ENCODE measurements at regions not wholly inside any gene's neighbourhood (a gene's known extent, or its start where the extent isn't known, plus 50 kb on each side); places are given as distances from the start of the nearest gene placed in this dataset.

- H3K27ac ChIP-seq (ENCODE audit: insufficient read depth, low read depth, low read length), result no peak overlapping the region
- no peak overlapping the region for H3K4me3 ChIP-seq (replicated peaks in 1 of 3; ENCODE audit: insufficient read depth in 1 of 3, low read depth in 1 of 3, low read length in 3 of 3)
- TF ChIP-seq POLR2A (IDR thresholded peaks at IDR 0.05; ENCODE audit: low read depth, low read length), result no peak
- TF ChIP-seq CTCF (IDR thresholded peaks at IDR 0.05; ENCODE audit: extremely low read depth in 1 of 2, insufficient read depth in 1 of 2, low read depth in 1 of 2, low read length in 2 of 2), result peak; percentile 9 to 12
- H3K9me3 ChIP-seq (replicated peaks; ENCODE audit: control insufficient read depth, insufficient read depth, low read length), result no peaks in the 10 kb centered on the region
- intact Hi-C loops (cut with micrococcal nuclease) (loop anchor here (1.0 to 10.0 kb wide), 5 partner anchors 496 to 1822 kb away; no protein-coding TSS in a partner anchor), dilution Hi-C loops (cut with MboI; ENCODE audit: extremely low pct_ligation_motif_present, low sequenced_read_pairs) (no loop called here)
- H3K9me1 ChIP-seq (replicated peaks; ENCODE audit: control insufficient read depth, extremely low read depth, insufficient read depth, low read length), result no peaks in the 10 kb centered on the region
- no peaks in the 10 kb centered on the region for H3K36me3 ChIP-seq (ENCODE audit: control insufficient read depth in 2 of 2, extremely low read depth in 1 of 2, insufficient read depth in 2 of 2, low read length in 2 of 2)
- H3K4me1 ChIP-seq (ENCODE audit: control insufficient read depth, extremely low read depth, insufficient read depth, low read length), result no peaks in the 10 kb centered on the region
- H3K9ac ChIP-seq (replicated peaks; ENCODE audit: extremely low read depth, insufficient read depth, low read length), result no peak overlapping the region
- CTCF ChIA-PET, result interaction anchor here (0.6 to 6.8 kb wide), 74 partner anchors 9 to 1959 kb away, joined by 3 to 112 read pairs (median 4); partner anchors contain the start of gene FOXP2
- no peaks in the 10 kb centered on the region for H4K20me1 ChIP-seq (replicated peaks; ENCODE audit: control insufficient read depth, extremely low read depth, insufficient read depth, low read length)
- H3K27me3 ChIP-seq (ENCODE audit: control insufficient read depth in 2 of 2, insufficient read depth in 2 of 2, low read length in 2 of 2), result peaks cover 0 to 2% of the 10 kb centered on the region in 2 experiments
- no peak overlapping the region for H3K4me2 ChIP-seq (ENCODE audit: insufficient read depth, low read length)
- no peaks in the 10 kb centered on the region for H3K79me2 ChIP-seq (ENCODE audit: control insufficient read depth, insufficient read depth, low read length)
- POLR2A ChIA-PET, result no interaction called here
- no TSS peak for BruUV-seq (replicated peaks)
- H2AFZ ChIP-seq (ENCODE audit: low read depth, low read length), result no peak overlapping the region
- FAIRE-seq, result peak; percentile 31
- peak; percentile 66 for DNase-seq (ENCODE audit: low read depth, low spot score)
Observed at GRCh38 chr7:115851291-115851690, 179.3 kb downstream of the TFEC start.

- Histone ChIP-seq H3K9me1 (replicated peaks; ENCODE audit: control insufficient read depth, extremely low read depth, insufficient read depth, low read length) (no peaks in the 10 kb centered on the region), H3K27ac (ENCODE audit: insufficient read depth, low read depth, low read length) (no peak overlapping the region), H3K9ac (replicated peaks; ENCODE audit: extremely low read depth, insufficient read depth, low read length) (no peak overlapping the region), H3K4me1 (ENCODE audit: control insufficient read depth, extremely low read depth, insufficient read depth, low read length) (no peaks in the 10 kb centered on the region), H3K9me3 (replicated peaks; ENCODE audit: control insufficient read depth, insufficient read depth, low read length) (no peaks in the 10 kb centered on the region), H3K27me3 (ENCODE audit: control insufficient read depth in 2 of 2, insufficient read depth in 2 of 2, low read length in 2 of 2) (peaks cover 0 to 2% of the 10 kb centered on the region in 2 experiments), H3K36me3 (ENCODE audit: control insufficient read depth in 2 of 2, extremely low read depth in 1 of 2, insufficient read depth in 2 of 2, low read length in 2 of 2) (no peaks in the 10 kb centered on the region), H4K20me1 (replicated peaks; ENCODE audit: control insufficient read depth, extremely low read depth, insufficient read depth, low read length) (no peaks in the 10 kb centered on the region), H3K4me3 (replicated peaks in 1 of 3; ENCODE audit: insufficient read depth in 1 of 3, low read depth in 1 of 3, low read length in 3 of 3) (no peak overlapping the region), H3K4me2 (ENCODE audit: insufficient read depth, low read length) (no peak overlapping the region), H3K79me2 (ENCODE audit: control insufficient read depth, insufficient read depth, low read length) (no peaks in the 10 kb centered on the region), H2AFZ (ENCODE audit: low read depth, low read length) (no peak overlapping the region)
- intact Hi-C loops (cut with micrococcal nuclease), result loop anchor here (1.0 to 10.0 kb wide), 5 partner anchors 496 to 1822 kb away; no protein-coding TSS in a partner anchor
- dilution Hi-C loops (cut with MboI; ENCODE audit: extremely low pct_ligation_motif_present, low sequenced_read_pairs), result no loop called here
- CTCF ChIA-PET, result interaction anchor here (0.8 to 6.8 kb wide), 40 partner anchors 9 to 1831 kb away, joined by 3 to 112 read pairs (median 4); partner anchors contain the start of gene FOXP2
- no peak for TF ChIP-seq FOS (IDR thresholded peaks at IDR 0.05; ENCODE audit: borderline replicate concordance, insufficient read depth, low read length)
- TF ChIP-seq POLR2A (IDR thresholded peaks at IDR 0.05; ENCODE audit: low read depth, low read length), result no peak
- TF ChIP-seq MAX (IDR thresholded peaks at IDR 0.05; ENCODE audit: insufficient read depth, insufficient read length), result no peak
- TF ChIP-seq CTCF (IDR thresholded peaks at IDR 0.05; ENCODE audit: extremely low read depth in 1 of 2, insufficient read depth in 1 of 2, low read depth in 1 of 2, low read length in 2 of 2), result no peak
- no peak for TF ChIP-seq MYC (IDR thresholded peaks at IDR 0.05; ENCODE audit: low read depth, low read length)
- TF ChIP-seq POLR2AphosphoS5 (IDR thresholded peaks at IDR 0.05; ENCODE audit: insufficient read depth, low read depth, low read length), result no peak
- no peak for TF ChIP-seq EZH2 (IDR thresholded peaks at IDR 0.05; ENCODE audit: borderline replicate concordance, low read depth, low read length, severe bottlenecking)
- TF ChIP-seq JUN (IDR thresholded peaks at IDR 0.05; ENCODE audit: borderline replicate concordance, insufficient read depth, insufficient read length, low read depth), result no peak
- no peak for TF ChIP-seq GATA2 (IDR thresholded peaks at IDR 0.05; ENCODE audit: insufficient read depth, insufficient read length, low read depth, low read length)
- DNase-seq (ENCODE audit: low read depth, low spot score) (no peak), FAIRE-seq (no peak)
- POLR2A ChIA-PET, result no interaction called here
- BruUV-seq (replicated peaks), result no TSS peak
Observed at GRCh38 chr7:115850774-115851173, 179.8 kb downstream of the TFEC start.

All from endothelial cell of umbilical vein (primary cell).